ENCODE measurements at regions not wholly inside any gene's neighbourhood (a gene's known extent, or its start where the extent isn't known, plus 50 kb on each side); places are given as distances from the start of the nearest gene placed in this dataset.

- peak; percentile 43 for DNase-seq
- Mint-ChIP-seq H3K36me3 (ENCODE audit: low read depth) (no peaks in the 10 kb centered on the region), H3K9me3 (no peaks in the 10 kb centered on the region), H3K27me3 (peaks cover 12% of the 10 kb centered on the region), H3K4me1 (ENCODE audit: low read depth) (peaks cover 36% of the 10 kb centered on the region), H3K4me3 (no peak overlapping the region), H3K27ac (peak overlapping the region; percentile 55)
Observed at GRCh38 chr12:75738486-75738885, 227.1 kb upstream of the KRR1 start.

- DNase-seq = no peak
- Mint-ChIP-seq H3K27ac (no peak overlapping the region), H3K36me3 (ENCODE audit: low read depth) (no peaks in the 10 kb centered on the region)
Observed at GRCh38 chr12:75735853-75736252, 224.4 kb upstream of the KRR1 start.

GRCh38 chr12:75728826-75729225 lies 217.4 kb upstream of the KRR1 start:
- H3K27me3 Mint-ChIP-seq = no peaks in the 10 kb centered on the region
- peaks cover 4% of the 10 kb centered on the region for H3K4me1 Mint-ChIP-seq (ENCODE audit: low read depth)
- H3K36me3 Mint-ChIP-seq (ENCODE audit: low read depth) = no peaks in the 10 kb centered on the region
- peaks cover 2% of the 10 kb centered on the region for H3K9me3 Mint-ChIP-seq
- no peak overlapping the region for H3K4me3 Mint-ChIP-seq
- no peak overlapping the region for H3K27ac Mint-ChIP-seq
- DNase-seq = no peak

More at GRCh38 chr12:75735853-75736252, 224.4 kb upstream of the KRR1 start:
- H3K9me3 Mint-ChIP-seq = peaks cover 2% of the 10 kb centered on the region
- peaks cover 30% of the 10 kb centered on the region for H3K4me1 Mint-ChIP-seq (ENCODE audit: low read depth)
- no peaks in the 10 kb centered on the region for H3K27me3 Mint-ChIP-seq
- no peak overlapping the region for H3K4me3 Mint-ChIP-seq

GRCh38 chr12:75727577-75727976 lies 216.2 kb upstream of the KRR1 start:
- no peak overlapping the region for H3K4me3 Mint-ChIP-seq
- H3K36me3 Mint-ChIP-seq (ENCODE audit: low read depth) = no peaks in the 10 kb centered on the region
- H3K27ac Mint-ChIP-seq = no peak overlapping the region
- DNase-seq = no peak
- peaks cover under 1% of the 10 kb centered on the region for H3K9me3 Mint-ChIP-seq
- peaks cover 16% of the 10 kb centered on the region for H3K4me1 Mint-ChIP-seq (ENCODE audit: low read depth)
- H3K27me3 Mint-ChIP-seq = no peaks in the 10 kb centered on the region

- Mint-ChIP-seq H3K9me3 (peaks cover 3% of the 10 kb centered on the region), H3K4me3 (no peak overlapping the region), H3K27me3 (no peaks in the 10 kb centered on the region), H3K36me3 (ENCODE audit: low read depth) (no peaks in the 10 kb centered on the region), H3K27ac (no peak overlapping the region), H3K4me1 (ENCODE audit: low read depth) (peaks cover 28% of the 10 kb centered on the region)
- no peak for DNase-seq
Observed at GRCh38 chr12:75725521-75726111, 214.2 kb upstream of the KRR1 start.

GRCh38 chr12:75724928-75725312 lies 213.5 kb upstream of the KRR1 start:
- no peak overlapping the region for H3K4me3 Mint-ChIP-seq
- H3K27ac Mint-ChIP-seq = no peak overlapping the region
- H3K27me3 Mint-ChIP-seq = no peaks in the 10 kb centered on the region
- peaks cover 3% of the 10 kb centered on the region for H3K9me3 Mint-ChIP-seq
- DNase-seq = no peak
- no peaks in the 10 kb centered on the region for H3K36me3 Mint-ChIP-seq (ENCODE audit: low read depth)
- H3K4me1 Mint-ChIP-seq (ENCODE audit: low read depth) = peaks cover 28% of the 10 kb centered on the region

- peaks cover 3% of the 10 kb centered on the region for H3K9me3 Mint-ChIP-seq
- no peaks in the 10 kb centered on the region for H3K36me3 Mint-ChIP-seq (ENCODE audit: low read depth)
- H3K4me3 Mint-ChIP-seq = no peak overlapping the region
- no peak overlapping the region for H3K27ac Mint-ChIP-seq
- H3K27me3 Mint-ChIP-seq = no peaks in the 10 kb centered on the region
- DNase-seq = no peak
- H3K4me1 Mint-ChIP-seq (ENCODE audit: low read depth) = peaks cover 28% of the 10 kb centered on the region
Observed at GRCh38 chr12:75724307-75724927, 213.0 kb upstream of the KRR1 start.

GRCh38 chr12:75722714-75723200 lies 211.3 kb upstream of the KRR1 start:
- Mint-ChIP-seq H3K9me3 (peaks cover 3% of the 10 kb centered on the region), H3K4me3 (no peak overlapping the region), H3K27me3 (no peaks in the 10 kb centered on the region), H3K27ac (peak overlapping the region; percentile 70), H3K4me1 (ENCODE audit: low read depth) (peaks cover 28% of the 10 kb centered on the region), H3K36me3 (ENCODE audit: low read depth) (no peaks in the 10 kb centered on the region)
- no peak for DNase-seq

- Mint-ChIP-seq H3K27me3 (no peaks in the 10 kb centered on the region), H3K36me3 (ENCODE audit: low read depth) (no peaks in the 10 kb centered on the region), H3K27ac (no peak overlapping the region), H3K4me1 (ENCODE audit: low read depth) (peaks cover 28% of the 10 kb centered on the region), H3K9me3 (peaks cover 3% of the 10 kb centered on the region), H3K4me3 (no peak overlapping the region)
- no peak for DNase-seq
Observed at GRCh38 chr12:75721796-75722195, 210.4 kb upstream of the KRR1 start.

GRCh38 chr12:75720812-75721641 lies 209.6 kb upstream of the KRR1 start:
- H3K9me3 Mint-ChIP-seq = peaks cover 3% of the 10 kb centered on the region
- no peaks in the 10 kb centered on the region for H3K36me3 Mint-ChIP-seq (ENCODE audit: low read depth)
- no peak overlapping the region for H3K27ac Mint-ChIP-seq
- H3K4me1 Mint-ChIP-seq (ENCODE audit: low read depth) = peaks cover 28% of the 10 kb centered on the region
- peaks cover 4% of the 10 kb centered on the region for H3K27me3 Mint-ChIP-seq
- no peak for DNase-seq
- no peak overlapping the region for H3K4me3 Mint-ChIP-seq

- Mint-ChIP-seq H3K9me3 (peaks cover 3% of the 10 kb centered on the region), H3K27me3 (peaks cover 9% of the 10 kb centered on the region), H3K4me3 (no peak overlapping the region), H3K27ac (no peak overlapping the region), H3K4me1 (ENCODE audit: low read depth) (peaks cover 31% of the 10 kb centered on the region), H3K36me3 (ENCODE audit: low read depth) (no peaks in the 10 kb centered on the region)
- DNase-seq = no peak
Observed at GRCh38 chr12:75717902-75718301, 206.5 kb upstream of the KRR1 start.

GRCh38 chr12:75716291-75717025 lies 205.0 kb upstream of the KRR1 start:
- Mint-ChIP-seq H3K27me3 (peaks cover 9% of the 10 kb centered on the region), H3K36me3 (ENCODE audit: low read depth) (no peaks in the 10 kb centered on the region), H3K4me3 (no peak overlapping the region), H3K9me3 (no peaks in the 10 kb centered on the region), H3K4me1 (ENCODE audit: low read depth) (peaks cover 22% of the 10 kb centered on the region), H3K27ac (no peak overlapping the region)
- no peak for DNase-seq

- no peak overlapping the region for H3K27ac Mint-ChIP-seq
- no peak overlapping the region for H3K4me3 Mint-ChIP-seq
- DNase-seq = no peak
- peaks cover 18% of the 10 kb centered on the region for H3K4me1 Mint-ChIP-seq (ENCODE audit: low read depth)
- H3K36me3 Mint-ChIP-seq (ENCODE audit: low read depth) = no peaks in the 10 kb centered on the region
- H3K9me3 Mint-ChIP-seq = no peaks in the 10 kb centered on the region
- H3K27me3 Mint-ChIP-seq = peaks cover 9% of the 10 kb centered on the region
Observed at GRCh38 chr12:75715682-75716081, 204.3 kb upstream of the KRR1 start.

- Mint-ChIP-seq H3K27me3 (peaks cover 9% of the 10 kb centered on the region), H3K36me3 (ENCODE audit: low read depth) (no peaks in the 10 kb centered on the region), H3K9me3 (no peaks in the 10 kb centered on the region), H3K4me1 (ENCODE audit: low read depth) (peaks cover 18% of the 10 kb centered on the region), H3K4me3 (no peak overlapping the region), H3K27ac (no peak overlapping the region)
- DNase-seq = no peak
Observed at GRCh38 chr12:75715323-75715644, 203.9 kb upstream of the KRR1 start.

Measured in activated T-cell treated with anti-CD3 and anti-CD28 coated beads, Interleukin-2, amount 50 U/mL, for 24 hours (primary cell).